ENCODE measurements at regions not wholly inside any gene's neighbourhood (a gene's known extent, or its start where the extent isn't known, plus 50 kb on each side); places are given as distances from the start of the nearest gene placed in this dataset.
A peak's percentile ranks its signal among the peaks of the same experiment; 100 is the strongest.
"Not testable (repeated sequence)": the region's sequence is repeated elsewhere in the genome, so short reads cannot be mapped to it uniquely, and the experiment has no call there.

DNA sequence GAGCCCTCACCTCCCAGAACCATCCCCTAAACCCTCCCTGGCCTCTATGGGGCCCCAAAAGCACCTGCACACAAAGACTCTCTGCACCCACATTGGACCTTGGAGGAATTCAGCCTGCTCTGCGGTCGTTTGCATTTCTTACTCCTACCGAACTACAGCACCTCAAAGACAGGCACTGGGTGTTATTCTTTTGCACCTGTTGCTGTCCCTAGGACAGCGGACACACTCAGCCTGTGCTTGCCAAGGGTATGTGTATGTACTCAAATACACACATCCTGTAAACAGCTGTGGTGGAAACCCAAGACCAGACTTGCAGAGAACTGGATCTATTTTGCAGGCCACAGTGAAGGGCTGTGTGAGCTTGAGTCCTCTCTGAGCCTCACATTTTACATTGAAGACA is 54.2 kb upstream of the LGALS9B start:
- DNase-seq, result not testable (repeated sequence)

GRCh38 chr17:20518462-20518861 is 51.1 kb upstream of the LGALS9B start:
- not testable (repeated sequence) for DNase-seq

DNA sequence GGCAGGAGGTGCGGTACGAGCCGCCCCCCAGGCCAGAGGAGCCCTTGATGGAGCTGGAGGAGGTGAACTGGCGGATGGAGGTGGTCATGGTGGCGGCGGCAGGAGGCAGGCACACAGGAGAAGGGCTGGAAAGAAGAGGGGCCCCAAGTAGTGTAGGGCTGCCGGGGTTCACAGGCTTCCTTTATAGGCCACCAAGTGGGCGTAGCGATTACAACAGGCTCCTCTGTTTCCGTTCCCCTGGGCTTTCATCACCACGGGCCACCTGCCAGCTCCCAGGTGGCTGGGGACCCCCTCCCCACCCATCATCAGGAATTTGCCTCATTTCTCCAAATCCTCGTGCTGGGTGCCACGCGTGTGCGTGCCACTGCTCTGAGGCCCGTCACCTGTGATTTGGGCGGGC is 50.1 kb upstream of the LGALS9B start:
- DNase-seq, result peak; percentile 18
